ENCODE measurements at regions not wholly inside any gene's neighbourhood (a gene's known extent, or its start where the extent isn't known, plus 50 kb on each side); places are given as distances from the start of the nearest gene placed in this dataset.
"Not testable (repeated sequence)": the region's sequence is repeated elsewhere in the genome, so short reads cannot be mapped to it uniquely, and the experiment has no call there.

GRCh38 chr1:194843077-194843476, 1656.7 kb upstream of the B3GALT2 start:
- no peak for DNase-seq
- no peaks in the 10 kb centered on the region for H3K4me1 ChIP-seq (ENCODE audit: control insufficient read depth, insufficient read depth, low read length)
- no peaks in the 10 kb centered on the region for H3K27me3 ChIP-seq (ENCODE audit: control insufficient read depth, insufficient read depth, low read length, poor library complexity, severe bottlenecking)
- no peak overlapping the region for H3K9ac ChIP-seq (ENCODE audit: extremely low read depth, low read length, poor library complexity, severe bottlenecking)
- H3K36me3 Mint-ChIP-seq (ENCODE audit: low read depth): no peaks in the 10 kb centered on the region
- H3K4me3 Mint-ChIP-seq: no peak overlapping the region
- H3K27ac Mint-ChIP-seq: no peak overlapping the region
- no peak for TF ChIP-seq CTCF (conservative IDR thresholded peaks at IDR 0.05)
- H3K36me3 ChIP-seq (ENCODE audit: control insufficient read depth, insufficient read depth, low read length): no peaks in the 10 kb centered on the region
- peaks cover 3% of the 10 kb centered on the region for H3K9me3 Mint-ChIP-seq
- no peak overlapping the region for H3K4me3 ChIP-seq (ENCODE audit: low read length)
- H3K27ac ChIP-seq (ENCODE audit: low read depth, low read length): no peak overlapping the region
- H3K9me3 ChIP-seq (ENCODE audit: control insufficient read depth, low read length): no peaks in the 10 kb centered on the region
- WGBS, 2 experiments (ENCODE audit: insufficient coverage in 1 of 2, insufficient read length in 1 of 2): 80% methylated on average over 1 of the region's 1 CpG
- H3K27me3 Mint-ChIP-seq (ENCODE audit: insufficient read depth): no peaks in the 10 kb centered on the region
- H3K4me1 Mint-ChIP-seq: peaks cover 2% of the 10 kb centered on the region

- 76 to 88% methylated on average over 1 to 2 of the region's 2 CpGs for WGBS, 2 experiments (ENCODE audit: insufficient coverage in 1 of 2, insufficient read length in 1 of 2)
- Histone ChIP-seq H3K27ac (ENCODE audit: low read depth, low read length) (no peak overlapping the region), H3K4me3 (ENCODE audit: low read length) (no peak overlapping the region), H3K9ac (ENCODE audit: extremely low read depth, low read length, poor library complexity, severe bottlenecking) (no peak overlapping the region), H3K36me3 (ENCODE audit: control insufficient read depth, insufficient read depth, low read length) (no peaks in the 10 kb centered on the region), H3K4me1 (ENCODE audit: control insufficient read depth, insufficient read depth, low read length) (no peaks in the 10 kb centered on the region), H3K9me3 (ENCODE audit: control insufficient read depth, low read length) (no peaks in the 10 kb centered on the region), H3K27me3 (ENCODE audit: control insufficient read depth, insufficient read depth, low read length, poor library complexity, severe bottlenecking) (no peaks in the 10 kb centered on the region)
- no peak overlapping the region for H3K27ac Mint-ChIP-seq
- H3K36me3 Mint-ChIP-seq (ENCODE audit: low read depth): no peaks in the 10 kb centered on the region
- H3K9me3 Mint-ChIP-seq: no peaks in the 10 kb centered on the region
- no peak for DNase-seq
- TF ChIP-seq CTCF (conservative IDR thresholded peaks at IDR 0.05): no peak
- no peaks in the 10 kb centered on the region for H3K4me1 Mint-ChIP-seq
- no peaks in the 10 kb centered on the region for H3K27me3 Mint-ChIP-seq (ENCODE audit: insufficient read depth)
- no peak overlapping the region for H3K4me3 Mint-ChIP-seq
Observed at GRCh38 chr1:194833111-194833510, 1646.7 kb upstream of the B3GALT2 start.

DNA sequence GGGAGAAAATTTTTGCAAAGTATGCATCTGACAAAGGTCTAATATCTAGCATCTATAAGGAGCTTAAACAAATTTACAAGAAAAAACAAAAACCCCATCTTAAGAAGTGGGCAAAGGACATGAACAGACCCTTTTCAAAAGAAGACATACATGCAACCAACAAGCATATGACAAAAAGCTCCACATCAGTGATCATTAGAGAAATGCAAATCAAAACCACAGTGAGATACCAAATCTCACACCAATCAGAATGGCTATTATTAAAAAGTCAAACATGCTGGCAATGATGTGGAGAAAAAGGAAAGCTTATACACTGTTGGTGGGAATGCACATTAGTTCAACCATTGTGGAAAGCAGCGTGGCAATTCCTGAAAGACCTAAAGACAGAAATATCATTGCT, 1645.2 kb upstream of the B3GALT2 start:
- not testable (repeated sequence) for H3K27me3 Mint-ChIP-seq (ENCODE audit: insufficient read depth); H3K9me3 Mint-ChIP-seq; H3K9me3 ChIP-seq (ENCODE audit: control insufficient read depth, low read length); H3K4me3 Mint-ChIP-seq; H3K27ac Mint-ChIP-seq; H3K36me3 ChIP-seq (ENCODE audit: control insufficient read depth, insufficient read depth, low read length); H3K4me3 ChIP-seq (ENCODE audit: low read length); H3K27me3 ChIP-seq (ENCODE audit: control insufficient read depth, insufficient read depth, low read length, poor library complexity, severe bottlenecking); DNase-seq; H3K9ac ChIP-seq (ENCODE audit: extremely low read depth, low read length, poor library complexity, severe bottlenecking); H3K4me1 ChIP-seq (ENCODE audit: control insufficient read depth, insufficient read depth, low read length); H3K36me3 Mint-ChIP-seq (ENCODE audit: low read depth); H3K27ac ChIP-seq (ENCODE audit: low read depth, low read length); H3K4me1 Mint-ChIP-seq
- WGBS, 2 experiments (ENCODE audit: insufficient coverage in 1 of 2, insufficient read length in 1 of 2): 81 to 100% methylated on average over 1 of the region's 1 CpG

DNA sequence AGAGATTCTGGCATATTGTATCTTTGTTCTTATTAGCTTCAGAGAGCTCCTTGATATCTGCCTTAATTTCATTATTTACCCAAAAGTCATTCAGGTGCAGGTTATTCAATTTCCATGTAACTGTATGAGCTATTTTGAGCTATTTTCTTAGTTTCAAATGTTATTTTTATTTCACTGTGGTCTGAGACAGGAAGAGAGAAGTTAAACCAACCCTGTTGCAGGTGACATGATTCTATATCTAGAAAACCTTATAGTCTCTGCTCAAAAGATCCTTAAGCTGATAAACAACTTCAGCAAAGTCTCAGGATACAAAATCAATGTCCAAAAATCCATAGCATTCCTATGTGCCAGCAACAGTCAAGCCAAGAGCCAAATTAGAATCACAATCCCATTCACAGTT, 1644.0 kb upstream of the B3GALT2 start:
- H3K4me3 ChIP-seq (ENCODE audit: low read length): no peak overlapping the region
- DNase-seq: no peak
- no peaks in the 10 kb centered on the region for H3K27me3 Mint-ChIP-seq (ENCODE audit: insufficient read depth)
- H3K27me3 ChIP-seq (ENCODE audit: control insufficient read depth, insufficient read depth, low read length, poor library complexity, severe bottlenecking): no peaks in the 10 kb centered on the region
- H3K36me3 Mint-ChIP-seq (ENCODE audit: low read depth): no peaks in the 10 kb centered on the region
- H3K27ac Mint-ChIP-seq: no peak overlapping the region
- H3K9me3 Mint-ChIP-seq: no peaks in the 10 kb centered on the region
- TF ChIP-seq CTCF (conservative IDR thresholded peaks at IDR 0.05): no peak
- no peaks in the 10 kb centered on the region for H3K4me1 ChIP-seq (ENCODE audit: control insufficient read depth, insufficient read depth, low read length)
- H3K36me3 ChIP-seq (ENCODE audit: control insufficient read depth, insufficient read depth, low read length): no peaks in the 10 kb centered on the region
- H3K27ac ChIP-seq (ENCODE audit: low read depth, low read length): no peak overlapping the region
- no peaks in the 10 kb centered on the region for H3K4me1 Mint-ChIP-seq
- H3K9me3 ChIP-seq (ENCODE audit: control insufficient read depth, low read length): no peaks in the 10 kb centered on the region
- no peak overlapping the region for H3K9ac ChIP-seq (ENCODE audit: extremely low read depth, low read length, poor library complexity, severe bottlenecking)
- H3K4me3 Mint-ChIP-seq: no peak overlapping the region
